Fibroblast of mammary gland (primary cell): ENCODE measurements at regions not wholly inside any gene's neighbourhood (a gene's known extent, or its start where the extent isn't known, plus 50 kb on each side); places are given as distances from the start of the nearest gene placed in this dataset.

Experiments
- DNase-seq: peaks from one replicate; pipeline ENCODE4 v3.0.0-alpha.2; 2010; ENCODE audit warnings: low read depth
- H3K4me3 ChIP-seq: 2 replicates; pipeline ENCODE4 v1.5.1; 2011; ENCODE audit warnings: low read depth, mild to moderate bottlenecking, low read length, moderate library complexity; ENCODE audit not compliant: control insufficient read depth
- CTCF ChIP-seq: conservative IDR thresholded peaks from 2 replicates; pipeline ENCODE4 v1.5.1; 2011; ENCODE audit warnings: low read depth, low read length, inconsistent platforms; ENCODE audit not compliant: control insufficient read depth, insufficient read depth

GRCh38 chr12:115364921-115365320, 680.9 kb upstream of the TBX3 start:
- H3K4me3 ChIP-seq = no peak overlapping the region
- no peak for DNase-seq
- no peak for TF ChIP-seq CTCF

GRCh38 chr12:115362339-115362976, 678.5 kb upstream of the TBX3 start:
- peak; percentile 47 for DNase-seq
- TF ChIP-seq CTCF = peak; percentile 29
- no peak overlapping the region for H3K4me3 ChIP-seq

GRCh38 chr12:115357681-115358080, 673.7 kb upstream of the TBX3 start:
- no peak for TF ChIP-seq CTCF
- no peak for DNase-seq
- no peak overlapping the region for H3K4me3 ChIP-seq

GRCh38 chr12:115355301-115355700, 671.3 kb upstream of the TBX3 start:
- peak; percentile 25 for DNase-seq
- no peak overlapping the region for H3K4me3 ChIP-seq
- no peak for TF ChIP-seq CTCF

GRCh38 chr12:115354007-115354890, 670.3 kb upstream of the TBX3 start:
- peak; percentile 98 for DNase-seq
- TF ChIP-seq CTCF = no peak
- H3K4me3 ChIP-seq = peak overlapping the region; percentile 21

GRCh38 chr12:115353467-115353866, 669.5 kb upstream of the TBX3 start:
- no peak for TF ChIP-seq CTCF
- no peak for DNase-seq
- H3K4me3 ChIP-seq = no peak overlapping the region
